ENCODE measurements at regions not wholly inside any gene's neighbourhood (a gene's known extent, or its start where the extent isn't known, plus 50 kb on each side); places are given as distances from the start of the nearest gene placed in this dataset.
"Not testable (repeated sequence)": the region's sequence is repeated elsewhere in the genome, so short reads cannot be mapped to it uniquely, and the experiment has no call there.

- ATAC-seq; H3K79me2 ChIP-seq (ENCODE audit: control insufficient read depth, insufficient read depth, low read length); H2AFZ ChIP-seq (ENCODE audit: low read depth, low read length); in situ Hi-C loops (cut with MboI); BruUV-seq (replicated peaks); H3K9ac ChIP-seq (ENCODE audit: insufficient read depth in 1 of 2, low read depth in 2 of 2, low read length in 2 of 2); H3K36me3 ChIP-seq (ENCODE audit: control insufficient read depth, insufficient read depth, low read length); CTCF ChIA-PET (ENCODE audit: low intra/inter-chr PET ratio); POLR2A ChIA-PET; H3K27ac ChIP-seq (ENCODE audit: extremely low read depth, low read depth, low read length); H3K4me1 ChIP-seq (replicated peaks in 1 of 2; ENCODE audit: control insufficient read depth in 2 of 2, insufficient read depth in 2 of 2, low read length in 2 of 2); DNase-seq (ENCODE audit: extremely low read depth in 1 of 4, low spot score in 3 of 4); intact Hi-C loops (cut with micrococcal nuclease); FAIRE-seq; H3K27me3 ChIP-seq (ENCODE audit: control insufficient read depth in 2 of 2, insufficient read depth in 2 of 2, low read length in 2 of 2); H4K20me1 ChIP-seq (replicated peaks; ENCODE audit: control insufficient read depth, insufficient read depth, low read length); H3K9me3 ChIP-seq (replicated peaks; ENCODE audit: control insufficient read depth, insufficient read depth, low read depth, low read length); H3K4me3 ChIP-seq; H3K9me1 ChIP-seq (ENCODE audit: control insufficient read depth, insufficient read depth, low read length); H3K4me2 ChIP-seq (ENCODE audit: insufficient read depth, low read length): not testable (repeated sequence)
Measured at GRCh38 chr5:34171398-34171797, 128.4 kb upstream of the C1QTNF3 start.

- H3K27me3 ChIP-seq (ENCODE audit: control insufficient read depth in 2 of 2, insufficient read depth in 2 of 2, low read length in 2 of 2); H3K4me1 ChIP-seq (replicated peaks in 1 of 2; ENCODE audit: control insufficient read depth in 2 of 2, insufficient read depth in 2 of 2, low read length in 2 of 2); H3K9ac ChIP-seq (ENCODE audit: insufficient read depth in 1 of 2, low read depth in 2 of 2, low read length in 2 of 2); H3K9me1 ChIP-seq (ENCODE audit: control insufficient read depth, insufficient read depth, low read length); H3K79me2 ChIP-seq (ENCODE audit: control insufficient read depth, insufficient read depth, low read length); ATAC-seq; H3K4me3 ChIP-seq; H3K4me2 ChIP-seq (ENCODE audit: insufficient read depth, low read length); H4K20me1 ChIP-seq (replicated peaks; ENCODE audit: control insufficient read depth, insufficient read depth, low read length); intact Hi-C loops (cut with micrococcal nuclease); DNase-seq (ENCODE audit: extremely low read depth in 1 of 4, low spot score in 3 of 4); POLR2A ChIA-PET; FAIRE-seq; CTCF ChIA-PET (ENCODE audit: low intra/inter-chr PET ratio); BruUV-seq (replicated peaks); H3K27ac ChIP-seq (ENCODE audit: extremely low read depth, low read depth, low read length); H2AFZ ChIP-seq (ENCODE audit: low read depth, low read length); H3K9me3 ChIP-seq (replicated peaks; ENCODE audit: control insufficient read depth, insufficient read depth, low read depth, low read length): not testable (repeated sequence)
- 83% methylated on average over 9 of the region's 10 CpGs for WGBS (ENCODE audit: insufficient coverage, low coverage, missing lambda C conversion rate)
- peaks cover 11% of the 10 kb centered on the region; the same call in 1 of the 3 replicates for H3K36me3 ChIP-seq (ENCODE audit: control insufficient read depth, insufficient read depth, low read length)
- in situ Hi-C loops (cut with MboI), result loop anchor here (10.0 to 25.0 kb wide), 2 partner anchors 285 to 717 kb away; no protein-coding TSS in a partner anchor
Measured at GRCh38 chr5:34179453-34180190, 136.6 kb upstream of the C1QTNF3 start.

- H2AFZ ChIP-seq (ENCODE audit: low read depth, low read length); H3K9me3 ChIP-seq (replicated peaks; ENCODE audit: control insufficient read depth, insufficient read depth, low read depth, low read length); H3K4me3 ChIP-seq; H3K79me2 ChIP-seq (ENCODE audit: control insufficient read depth, insufficient read depth, low read length); H3K4me2 ChIP-seq (ENCODE audit: insufficient read depth, low read length); H3K9ac ChIP-seq (ENCODE audit: insufficient read depth in 1 of 2, low read depth in 2 of 2, low read length in 2 of 2); H3K27me3 ChIP-seq (ENCODE audit: control insufficient read depth in 2 of 2, insufficient read depth in 2 of 2, low read length in 2 of 2); FAIRE-seq; intact Hi-C loops (cut with micrococcal nuclease); BruUV-seq (replicated peaks); DNase-seq (ENCODE audit: extremely low read depth in 1 of 4, low spot score in 3 of 4); CTCF ChIA-PET (ENCODE audit: low intra/inter-chr PET ratio); H3K36me3 ChIP-seq (ENCODE audit: control insufficient read depth, insufficient read depth, low read length); H4K20me1 ChIP-seq (replicated peaks; ENCODE audit: control insufficient read depth, insufficient read depth, low read length); H3K4me1 ChIP-seq (replicated peaks in 1 of 2; ENCODE audit: control insufficient read depth in 2 of 2, insufficient read depth in 2 of 2, low read length in 2 of 2); ATAC-seq; POLR2A ChIA-PET; H3K9me1 ChIP-seq (ENCODE audit: control insufficient read depth, insufficient read depth, low read length); H3K27ac ChIP-seq (ENCODE audit: extremely low read depth, low read depth, low read length): not testable (repeated sequence)
- in situ Hi-C loops (cut with MboI), result loop anchor here (10.0 to 25.0 kb wide), 2 partner anchors 285 to 718 kb away; no protein-coding TSS in a partner anchor
- WGBS (ENCODE audit: insufficient coverage, low coverage, missing lambda C conversion rate), result 84% methylated on average over 9 of the region's 10 CpGs
Measured at GRCh38 chr5:34180225-34180624, 137.2 kb upstream of the C1QTNF3 start.

GRCh38 chr5:34180940-34181614 is 138.1 kb upstream of the C1QTNF3 start:
- POLR2A ChIA-PET; H3K79me2 ChIP-seq (ENCODE audit: control insufficient read depth, insufficient read depth, low read length); DNase-seq (ENCODE audit: extremely low read depth in 1 of 4, low spot score in 3 of 4); H3K27me3 ChIP-seq (ENCODE audit: control insufficient read depth in 2 of 2, insufficient read depth in 2 of 2, low read length in 2 of 2); H3K9me3 ChIP-seq (replicated peaks; ENCODE audit: control insufficient read depth, insufficient read depth, low read depth, low read length); H3K27ac ChIP-seq (ENCODE audit: extremely low read depth, low read depth, low read length); H3K4me3 ChIP-seq; H3K36me3 ChIP-seq (ENCODE audit: control insufficient read depth, insufficient read depth, low read length); FAIRE-seq; H3K9ac ChIP-seq (ENCODE audit: insufficient read depth in 1 of 2, low read depth in 2 of 2, low read length in 2 of 2); CTCF ChIA-PET (ENCODE audit: low intra/inter-chr PET ratio); intact Hi-C loops (cut with micrococcal nuclease); H2AFZ ChIP-seq (ENCODE audit: low read depth, low read length); H4K20me1 ChIP-seq (replicated peaks; ENCODE audit: control insufficient read depth, insufficient read depth, low read length); H3K9me1 ChIP-seq (ENCODE audit: control insufficient read depth, insufficient read depth, low read length); ATAC-seq; H3K4me2 ChIP-seq (ENCODE audit: insufficient read depth, low read length); H3K4me1 ChIP-seq (replicated peaks in 1 of 2; ENCODE audit: control insufficient read depth in 2 of 2, insufficient read depth in 2 of 2, low read length in 2 of 2); BruUV-seq (replicated peaks): not testable (repeated sequence)
- in situ Hi-C loops (cut with MboI), result loop anchor here (10.0 to 25.0 kb wide), 2 partner anchors 284 to 719 kb away; no protein-coding TSS in a partner anchor
- WGBS (ENCODE audit: insufficient coverage, low coverage, missing lambda C conversion rate), result 88% methylated on average over 8 of the region's 14 CpGs

All from K562 (cell line).